ENCODE measurements at regions not wholly inside any gene's neighbourhood (a gene's known extent, or its start where the extent isn't known, plus 50 kb on each side); places are given as distances from the start of the nearest gene placed in this dataset.

DNA sequence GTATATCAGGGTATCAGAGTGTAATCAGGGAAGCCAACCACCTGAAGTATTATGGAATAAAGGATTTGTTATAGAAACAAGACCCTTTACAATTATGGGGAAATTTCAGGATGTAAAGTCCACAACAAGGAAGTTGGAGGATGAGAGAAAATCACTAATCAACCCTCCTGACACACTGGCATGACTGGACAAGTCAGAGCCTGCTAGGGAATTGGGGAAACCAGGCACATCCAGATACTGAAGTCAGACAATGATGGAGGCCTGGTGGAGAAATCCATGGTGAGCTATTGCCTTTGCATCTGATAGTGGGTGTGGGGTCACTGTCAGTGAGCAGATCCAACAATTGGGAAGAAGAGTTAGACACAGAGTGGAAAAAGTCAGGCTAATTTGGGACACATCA lies 158.8 kb upstream of the FBXO11 start:
- no peak for TF ChIP-seq CTCF (IDR thresholded peaks at IDR 0.05; ENCODE audit: insufficient read depth, low read length, poor library complexity, severe bottlenecking)
- no peaks in the 10 kb centered on the region for H3K36me3 ChIP-seq (ENCODE audit: control insufficient read depth, insufficient read depth, low read length)
- DNase-seq (ENCODE audit: extremely low read depth, insufficient read length), result no peak
- H3K4me3 ChIP-seq (replicated peaks; ENCODE audit: low read depth, low read length), result no peak overlapping the region
- no peaks in the 10 kb centered on the region; the same call in 1 of the 2 replicates for H3K27me3 ChIP-seq (replicated peaks; ENCODE audit: control insufficient read depth, insufficient read depth, low read length)

DNA sequence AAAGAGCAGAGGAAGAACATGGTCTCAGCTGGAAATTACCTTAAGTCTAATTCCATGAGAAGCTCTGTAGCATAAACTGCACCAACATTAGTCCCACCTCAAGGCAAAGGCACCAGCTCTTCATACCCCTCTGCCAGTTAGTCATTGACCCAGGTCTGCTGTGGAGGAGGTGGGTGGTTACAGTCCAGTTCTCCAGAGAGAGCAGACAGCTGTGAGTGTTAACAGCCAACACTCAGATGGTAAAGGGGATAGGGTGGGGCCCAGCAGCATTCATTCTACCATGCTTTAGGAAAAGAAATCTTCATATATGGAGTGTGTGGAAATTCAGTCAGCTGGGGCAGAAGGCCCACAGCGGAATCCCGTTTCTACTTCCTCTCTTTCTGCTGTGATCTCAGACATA lies 159.7 kb upstream of the FBXO11 start:
- Histone ChIP-seq H3K36me3 (ENCODE audit: control insufficient read depth, insufficient read depth, low read length) (no peaks in the 10 kb centered on the region), H3K27me3 (replicated peaks; ENCODE audit: control insufficient read depth, insufficient read depth, low read length) (no peaks in the 10 kb centered on the region; the same call in 1 of the 2 replicates), H3K4me3 (replicated peaks; ENCODE audit: low read depth, low read length) (no peak overlapping the region)
- no peak for DNase-seq (ENCODE audit: extremely low read depth, insufficient read length)
- TF ChIP-seq CTCF (IDR thresholded peaks at IDR 0.05; ENCODE audit: insufficient read depth, low read length, poor library complexity, severe bottlenecking), result no peak

DNA sequence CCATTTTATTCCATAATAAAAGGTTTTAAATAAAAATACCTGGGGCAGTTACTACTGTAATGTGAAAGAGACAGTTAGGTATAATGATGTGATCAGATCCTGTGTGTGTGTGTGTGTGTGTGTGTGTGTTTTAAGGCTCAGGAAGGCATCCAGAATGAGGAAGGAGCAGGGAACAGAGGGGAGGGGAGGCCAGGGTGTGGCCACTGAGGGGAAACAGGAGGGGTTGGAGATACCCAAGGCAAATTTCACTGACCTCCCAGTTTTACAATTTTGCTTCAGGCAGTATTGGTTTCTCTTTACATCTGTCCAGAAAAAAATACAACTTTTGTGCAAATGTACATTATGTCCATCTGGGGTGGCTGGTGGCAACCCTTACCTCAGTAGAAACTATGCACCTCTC lies 163.5 kb upstream of the FBXO11 start:
- no peak for DNase-seq (ENCODE audit: extremely low read depth, insufficient read length)
- TF ChIP-seq CTCF (IDR thresholded peaks at IDR 0.05; ENCODE audit: insufficient read depth, low read length, poor library complexity, severe bottlenecking), result no peak
- no peak overlapping the region for H3K4me3 ChIP-seq (replicated peaks; ENCODE audit: low read depth, low read length)
- H3K27me3 ChIP-seq (replicated peaks; ENCODE audit: control insufficient read depth, insufficient read depth, low read length), result no peaks in the 10 kb centered on the region; the same call in none of the 2 replicates
- no peaks in the 10 kb centered on the region for H3K36me3 ChIP-seq (ENCODE audit: control insufficient read depth, insufficient read depth, low read length)

- no peaks in the 10 kb centered on the region; the same call in none of the 2 replicates for H3K27me3 ChIP-seq (replicated peaks; ENCODE audit: control insufficient read depth, insufficient read depth, low read length)
- no peak for TF ChIP-seq CTCF (IDR thresholded peaks at IDR 0.05; ENCODE audit: insufficient read depth, low read length, poor library complexity, severe bottlenecking)
- no peak overlapping the region for H3K4me3 ChIP-seq (replicated peaks; ENCODE audit: low read depth, low read length)
- no peaks in the 10 kb centered on the region for H3K36me3 ChIP-seq (ENCODE audit: control insufficient read depth, insufficient read depth, low read length)
- DNase-seq (ENCODE audit: extremely low read depth, insufficient read length), result no peak
Measured at GRCh38 chr2:48070415-48070814, 164.1 kb upstream of the FBXO11 start.

DNA sequence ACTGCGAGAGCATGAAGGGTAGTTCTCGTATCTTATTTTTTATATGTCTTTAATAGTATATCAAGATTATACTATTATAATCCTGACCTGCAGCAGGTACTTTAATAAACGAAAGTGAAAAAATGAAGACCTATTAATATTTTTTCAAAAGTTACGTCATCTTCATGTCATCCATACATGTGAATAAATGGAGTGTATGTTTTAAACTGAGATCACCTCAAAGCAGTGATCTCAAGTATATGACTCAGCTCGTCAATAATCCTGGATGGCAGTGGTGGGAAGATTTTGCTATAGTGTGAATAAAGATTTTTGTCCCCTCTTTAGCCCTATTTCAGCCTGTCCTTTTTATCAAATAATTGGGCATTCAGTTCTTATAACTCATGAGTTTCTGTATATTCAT lies 166.3 kb upstream of the FBXO11 start:
- TF ChIP-seq CTCF (IDR thresholded peaks at IDR 0.05; ENCODE audit: insufficient read depth, low read length, poor library complexity, severe bottlenecking), result no peak
- Histone ChIP-seq H3K4me3 (replicated peaks; ENCODE audit: low read depth, low read length) (no peak overlapping the region), H3K36me3 (ENCODE audit: control insufficient read depth, insufficient read depth, low read length) (no peaks in the 10 kb centered on the region), H3K27me3 (replicated peaks; ENCODE audit: control insufficient read depth, insufficient read depth, low read length) (no peaks in the 10 kb centered on the region; the same call in 1 of the 2 replicates)
- no peak for DNase-seq (ENCODE audit: extremely low read depth, insufficient read length)

DNA sequence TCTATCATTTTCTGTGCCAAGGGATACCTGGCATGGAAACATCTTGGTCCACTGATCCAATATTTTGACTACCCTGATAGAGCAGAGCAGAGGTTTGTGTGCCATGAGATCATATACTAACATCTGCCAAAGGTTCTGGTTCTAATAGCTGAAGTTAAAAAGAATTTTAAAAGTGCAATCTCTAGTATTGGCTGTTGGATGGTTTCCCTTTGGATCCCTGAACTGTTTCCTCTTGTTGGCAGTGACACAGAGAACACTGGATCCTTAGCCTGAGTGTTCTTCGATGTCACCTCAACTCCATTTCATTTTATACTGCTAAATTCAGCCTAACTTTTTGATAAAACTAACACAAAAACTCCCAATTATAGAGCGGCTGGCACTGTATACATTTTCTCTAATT lies 169.3 kb upstream of the FBXO11 start:
- no peaks in the 10 kb centered on the region; the same call in 1 of the 2 replicates for H3K27me3 ChIP-seq (replicated peaks; ENCODE audit: control insufficient read depth, insufficient read depth, low read length)
- H3K4me3 ChIP-seq (replicated peaks; ENCODE audit: low read depth, low read length), result no peak overlapping the region
- DNase-seq (ENCODE audit: extremely low read depth, insufficient read length), result no peak
- no peaks in the 10 kb centered on the region for H3K36me3 ChIP-seq (ENCODE audit: control insufficient read depth, insufficient read depth, low read length)
- TF ChIP-seq CTCF (IDR thresholded peaks at IDR 0.05; ENCODE audit: insufficient read depth, low read length, poor library complexity, severe bottlenecking), result no peak
